NCI-H1092 treated with DMSO at 0.1 percent for 48 hours (cell line): ENCODE measurements at regions not wholly inside any gene's neighbourhood (a gene's known extent, or its start where the extent isn't known, plus 50 kb on each side); places are given as distances from the start of the nearest gene placed in this dataset.
"Not testable (repeated sequence)": the region's sequence is repeated elsewhere in the genome, so short reads cannot be mapped to it uniquely, and the experiment has no call there.

Source experiments
- DNase-seq: peaks from one replicate; lab custom pipeline; 2025; lab: John Stamatoyannopoulos, UW

GRCh38 chr10:6875269-6875865 is 295.3 kb upstream of the PRKCQ start:
- no peak for DNase-seq

- DNase-seq = no peak
Measured at GRCh38 chr10:6871128-6871527, 291.1 kb upstream of the PRKCQ start.

GRCh38 chr10:6868036-6868725 is 288.1 kb upstream of the PRKCQ start:
- no peak for DNase-seq

GRCh38 chr10:6866757-6867156 is 286.7 kb upstream of the PRKCQ start:
- DNase-seq = no peak

GRCh38 chr10:6864142-6864541 is 284.1 kb upstream of the PRKCQ start:
- DNase-seq = no peak

GRCh38 chr10:6863381-6863780 is 283.3 kb upstream of the PRKCQ start:
- no peak for DNase-seq

- DNase-seq = no peak
Measured at GRCh38 chr10:6850452-6850851, 270.4 kb upstream of the PRKCQ start.

GRCh38 chr10:6847561-6847960 is 267.5 kb upstream of the PRKCQ start:
- DNase-seq = no peak

GRCh38 chr10:6843894-6844650 is 264.0 kb upstream of the PRKCQ start:
- no peak for DNase-seq

- DNase-seq = no peak
Measured at GRCh38 chr10:6843481-6843881, 263.4 kb upstream of the PRKCQ start.

- DNase-seq = no peak
Measured at GRCh38 chr10:6842722-6843121, 262.6 kb upstream of the PRKCQ start.

GRCh38 chr10:6841761-6842160 is 261.7 kb upstream of the PRKCQ start:
- DNase-seq = no peak

GRCh38 chr10:6840766-6841165 is 260.7 kb upstream of the PRKCQ start:
- DNase-seq = no peak

- no peak for DNase-seq
Measured at GRCh38 chr10:6840201-6840691, 260.2 kb upstream of the PRKCQ start.

- no peak for DNase-seq
Measured at GRCh38 chr10:6838118-6838517, 258.0 kb upstream of the PRKCQ start.

GRCh38 chr10:6833458-6834011 is 253.5 kb upstream of the PRKCQ start:
- DNase-seq = no peak

GRCh38 chr10:6830981-6831380 is 250.9 kb upstream of the PRKCQ start:
- DNase-seq = not testable (repeated sequence)

- DNase-seq = not testable (repeated sequence)
Measured at GRCh38 chr10:6824793-6825192, 244.7 kb upstream of the PRKCQ start.

GRCh38 chr10:6823770-6824169 is 243.7 kb upstream of the PRKCQ start:
- DNase-seq = no peak

GRCh38 chr10:6819301-6819700 is 239.2 kb upstream of the PRKCQ start:
- DNase-seq = no peak

- no peak for DNase-seq
Measured at GRCh38 chr10:6817770-6818169, 237.7 kb upstream of the PRKCQ start.

GRCh38 chr10:6815346-6815745 is 235.3 kb upstream of the PRKCQ start:
- DNase-seq = no peak

- DNase-seq = no peak
Measured at GRCh38 chr10:6813856-6814255, 233.8 kb upstream of the PRKCQ start.
